ENCODE measurements at regions not wholly inside any gene's neighbourhood (a gene's known extent, or its start where the extent isn't known, plus 50 kb on each side); places are given as distances from the start of the nearest gene placed in this dataset.

GRCh38 chr6:11366183-11366933, 133.9 kb upstream of the NEDD9 start:
- no peaks in the 10 kb centered on the region for H3K27me3 ChIP-seq (ENCODE audit: control insufficient read depth in 1 of 2, insufficient read depth in 2 of 2, low read length in 2 of 2)
- no peak for FAIRE-seq
- intact Hi-C loops (cut with micrococcal nuclease; ENCODE audit: unreplicated experiment): loop anchor here (2.0 kb wide), 2 partner anchors 26 to 90 kb away; no protein-coding TSS in a partner anchor
- no peak overlapping the region for H2AFZ ChIP-seq (ENCODE audit: low read length)
- no peak overlapping the region for H3K4me3 ChIP-seq (replicated peaks in 1 of 3; ENCODE audit: insufficient read depth in 1 of 3, low read depth in 2 of 3, low read length in 3 of 3)
- peak overlapping the region; percentile 94 for H3K27ac ChIP-seq (ENCODE audit: extremely low read length, insufficient read depth, low read length)
- in situ Hi-C loops (cut with HindIII; ENCODE audit: extremely low pct_ligation_motif_present, low pct_unique_long_range_greater_than_20kb): loop anchor here (10.0 kb wide), 1 partner anchor 128 kb away; no protein-coding TSS in a partner anchor
- no peaks in the 10 kb centered on the region for H3K9me3 ChIP-seq (ENCODE audit: low read length)
- ATAC-seq: no peak
- H4K20me1 ChIP-seq (ENCODE audit: insufficient read depth, low read length): no peaks in the 10 kb centered on the region
- no TSS peak for BruUV-seq (replicated peaks)
- H3K4me2 ChIP-seq (ENCODE audit: low read depth, low read length): peak overlapping the region; percentile 67
- CTCF ChIA-PET (ENCODE audit: low intra/inter-chr PET ratio, low total read pairs): no interaction called here
- POLR2A ChIA-PET: interaction anchor here (1.0 to 2.9 kb wide), 12 partner anchors 7 to 163 kb away, joined by 5 to 37 read pairs (median 20); partner anchors contain the start of gene NEDD9
- no peak for DNase-seq (ENCODE audit: low spot score)
- H3K4me1 ChIP-seq (ENCODE audit: insufficient read depth, low read length): peaks cover 77% of the 10 kb centered on the region
- peaks cover 4% of the 10 kb centered on the region for H3K79me2 ChIP-seq (ENCODE audit: insufficient read depth, low read length)
- no peaks in the 10 kb centered on the region for H3K36me3 ChIP-seq (replicated peaks in 1 of 2; ENCODE audit: control insufficient read depth in 1 of 2, insufficient read depth in 2 of 2, low read length in 2 of 2)
- H3K9ac ChIP-seq (ENCODE audit: insufficient read depth, low read depth, low read length): peak overlapping the region; percentile 76
- WGBS (ENCODE audit: low lambda C conversion rate): 80% methylated on average over 7 of the region's 7 CpGs
- no peak for TF ChIP-seq ZBTB43 (CRISPR knock-in tag; conservative IDR thresholded peaks at IDR 0.05)
- peak; percentile 57 for TF ChIP-seq HDAC1 (CRISPR knock-in tag; IDR thresholded peaks at IDR 0.05)
- TF ChIP-seq ZSCAN9 (CRISPR knock-in tag; IDR thresholded peaks at IDR 0.05; ENCODE audit: borderline replicate concordance): no peak
- TF ChIP-seq CHCHD3 (CRISPR knock-in tag; IDR thresholded peaks at IDR 0.05): no peak
- TF ChIP-seq ZBTB7A (CRISPR knock-in tag; IDR thresholded peaks at IDR 0.05): no peak
- no peak for TF ChIP-seq ZNF260 (CRISPR knock-in tag; IDR thresholded peaks at IDR 0.05; ENCODE audit: borderline replicate concordance, low read depth)
- no peak for TF ChIP-seq ATF2 (CRISPR knock-in tag; IDR thresholded peaks at IDR 0.05)
- no peak for TF ChIP-seq ZNF326 (CRISPR knock-in tag; IDR thresholded peaks at IDR 0.05; ENCODE audit: borderline replicate concordance)
- TF ChIP-seq SMARCE1 (IDR thresholded peaks at IDR 0.05; ENCODE audit: borderline replicate concordance): no peak
- no peak for TF ChIP-seq NR3C1 (CRISPR knock-in tag; IDR thresholded peaks at IDR 0.05)
- 0 out of 2 replicates have a peak, but pooled peaks have one; percentile 12 for TF ChIP-seq ZNF598 (CRISPR knock-in tag; IDR thresholded peaks at IDR 0.05; ENCODE audit: borderline replicate concordance)
- TF ChIP-seq ZNF18 (CRISPR knock-in tag; IDR thresholded peaks at IDR 0.05; ENCODE audit: insufficient replicate concordance): no peak
- no peak for TF ChIP-seq AFF4 (CRISPR knock-in tag; IDR thresholded peaks at IDR 0.05)
- TF ChIP-seq TCF7 (IDR thresholded peaks at IDR 0.05; ENCODE audit: low read depth): no peak
- no peak for TF ChIP-seq RFXANK (CRISPR knock-in tag; IDR thresholded peaks at IDR 0.05)
- no peak for TF ChIP-seq POGZ (CRISPR knock-in tag; IDR thresholded peaks at IDR 0.05)
- no peak for TF ChIP-seq ZNF136 (CRISPR knock-in tag; IDR thresholded peaks at IDR 0.05; ENCODE audit: low read depth)

All from HepG2 (cell line).